OCI-LY1 (cell line): ENCODE measurements at regions not wholly inside any gene's neighbourhood (a gene's known extent, or its start where the extent isn't known, plus 50 kb on each side); places are given as distances from the start of the nearest gene placed in this dataset.

Experiments
- CTCF ChIP-seq: fragments of 200-600 bp; sonication (generic), shearing (Covaris generic); IDR thresholded peaks from 2 replicates; pipeline ENCODE4 v1.5.1; 2017; ENCODE audit warnings: mild to moderate bottlenecking, antibody characterized with exemption, low read length, moderate library complexity, mixed read lengths
- EZH2 ChIP-seq: fragments of 200-600 bp; sonication (generic), shearing (Covaris generic); IDR thresholded peaks from 2 replicates; pipeline ENCODE4 v1.8.0; 2017; ENCODE audit warnings: borderline replicate concordance, mixed run types, mild to moderate bottlenecking, antibody characterized with exemption, low read length, moderate library complexity, mixed read lengths

GRCh38 chr2:6545795-6546194 lies 319.9 kb downstream of the CMPK2 start:
- TF ChIP-seq CTCF = no peak
- no peak for TF ChIP-seq EZH2
